ENCODE measurements at regions not wholly inside any gene's neighbourhood (a gene's known extent, or its start where the extent isn't known, plus 50 kb on each side); places are given as distances from the start of the nearest gene placed in this dataset.

- H4K91ac ChIP-seq (ENCODE audit: insufficient read length, low read depth, low read length), result no peak overlapping the region
- no peaks in the 10 kb centered on the region for H3K27me3 ChIP-seq (ENCODE audit: insufficient read depth, low read length)
- H3K23ac ChIP-seq (ENCODE audit: insufficient read length, low read depth, low read length), result no peak overlapping the region
- no peak overlapping the region for H3K9ac ChIP-seq (ENCODE audit: extremely low read depth, insufficient read length, low read length)
- H3T11ph ChIP-seq (ENCODE audit: low read length), result no peak overlapping the region
- no peak overlapping the region for H3K4me2 ChIP-seq (ENCODE audit: insufficient read depth, insufficient read length, low read length)
- H2AK5ac ChIP-seq (ENCODE audit: insufficient read length, low read length), result no peak overlapping the region
- no peak overlapping the region for H3K27ac ChIP-seq (ENCODE audit: insufficient read length, low read depth, low read length)
- no peak overlapping the region for H2BK120ac ChIP-seq (ENCODE audit: low read depth, low read length, poor library complexity, severe bottlenecking)
- Mint-ChIP-seq H3K27me3 (ENCODE audit: low read depth) (no peaks in the 10 kb centered on the region), H3K36me3 (ENCODE audit: insufficient read depth in 1 of 3, low read depth in 3 of 3) (no peaks in the 10 kb centered on the region), H3K27ac (no peak overlapping the region), H3K9me3 (no peaks in the 10 kb centered on the region), H3K4me1 (peaks cover 10 to 13% of the 10 kb centered on the region in 2 experiments), H3K4me3 (no peak overlapping the region)
- H3K18ac ChIP-seq (ENCODE audit: insufficient read length, low read depth, low read length), result no peak overlapping the region
- H4K5ac ChIP-seq (ENCODE audit: insufficient read length, low read depth, low read length), result no peak overlapping the region
- no peak overlapping the region for H2AFZ ChIP-seq (ENCODE audit: low read length)
- H3K56ac ChIP-seq (ENCODE audit: insufficient read length, low read depth, low read length), result no peak overlapping the region
- H3K4me1 ChIP-seq (ENCODE audit: insufficient read depth, low read length), result no peaks in the 10 kb centered on the region; the same call in 1 of the 2 replicates
- no peaks in the 10 kb centered on the region for H3K79me2 ChIP-seq (ENCODE audit: insufficient read depth, low read length)
- H2BK15ac ChIP-seq (ENCODE audit: low read depth, low read length), result no peak overlapping the region
- no peaks in the 10 kb centered on the region for H3K9me3 ChIP-seq (ENCODE audit: control insufficient read depth, low read depth, low read length)
- no CpG with 5 or more reads among the region's 1 CpG for WGBS (ENCODE audit: extremely low coverage, insufficient read length, low lambda C conversion rate)
- no peaks in the 10 kb centered on the region for H3K79me1 ChIP-seq (ENCODE audit: insufficient read depth, low read depth, low read length, poor library complexity, severe bottlenecking)
- no peak overlapping the region for H2BK5ac ChIP-seq (ENCODE audit: insufficient read length, low read length)
- DNase-seq, result no peak
- no peak overlapping the region for H2BK20ac ChIP-seq (ENCODE audit: low read depth, low read length, poor library complexity, severe bottlenecking)
- H4K20me1 ChIP-seq (ENCODE audit: control insufficient read depth, insufficient read depth, insufficient read length), result no peaks in the 10 kb centered on the region
- H3K23me2 ChIP-seq (ENCODE audit: insufficient read length, low read depth, low read length, poor library complexity, severe bottlenecking), result no peaks in the 10 kb centered on the region
- no peak overlapping the region for H3K4ac ChIP-seq (ENCODE audit: low read depth, low read length)
- H3K14ac ChIP-seq (ENCODE audit: insufficient read depth, low read length), result no peak overlapping the region
- H2BK12ac ChIP-seq (ENCODE audit: insufficient read length, low read depth, low read length), result no peak overlapping the region
- no peak overlapping the region for H4K8ac ChIP-seq (replicated peaks; ENCODE audit: insufficient read length, low read depth, low read length)
- TF ChIP-seq CTCF (conservative IDR thresholded peaks at IDR 0.05), result no peak
These were observed 336.7 kb downstream of the CBLN4 start for GRCh38 chr20:55668631-55669030.

Data from H9 (cell line).